ENCODE measurements at regions not wholly inside any gene's neighbourhood (a gene's known extent, or its start where the extent isn't known, plus 50 kb on each side); places are given as distances from the start of the nearest gene placed in this dataset.

- TF ChIP-seq TEAD4 (IDR thresholded peaks at IDR 0.05; ENCODE audit: low read depth, low read length): no peak
- TF ChIP-seq CEBPB (IDR thresholded peaks at IDR 0.05; ENCODE audit: low read depth, low read length): no peak
- TF ChIP-seq SIRT6 (IDR thresholded peaks at IDR 0.05; ENCODE audit: low read length): no peak
- no peak for TF ChIP-seq EGR1 (IDR thresholded peaks at IDR 0.05; ENCODE audit: borderline replicate concordance, low read depth, low read length)
- no peak for TF ChIP-seq NANOG (IDR thresholded peaks at IDR 0.05; ENCODE audit: insufficient read depth, low read depth, low read length, poor library complexity, severe bottlenecking)
- TF ChIP-seq YY1 (IDR thresholded peaks at IDR 0.05; ENCODE audit: low read depth, low read length): no peak
- no peak for TF ChIP-seq RBBP5 (IDR thresholded peaks at IDR 0.05; ENCODE audit: borderline replicate concordance, low read depth, low read length)
- no peak for TF ChIP-seq ZNF274 (IDR thresholded peaks at IDR 0.05; ENCODE audit: borderline replicate concordance, extremely low read depth, low read length)
- TF ChIP-seq SAP30 (IDR thresholded peaks at IDR 0.05; ENCODE audit: insufficient read depth, insufficient replicate concordance, low read length): no peak
- Histone ChIP-seq H4K91ac (replicated peaks; ENCODE audit: insufficient read length, low read length) (no peak overlapping the region), H4K20me1 (replicated peaks in 1 of 2; ENCODE audit: control insufficient read depth in 1 of 2, insufficient read depth in 2 of 2, low read length in 2 of 2) (no peaks in the 10 kb centered on the region), H2AFZ (ENCODE audit: low read length) (no peak overlapping the region), H3K23me2 (ENCODE audit: low read depth, low read length) (no peaks in the 10 kb centered on the region), H4K8ac (ENCODE audit: extremely low read depth, insufficient read depth, low read length) (no peak overlapping the region), H2BK20ac (ENCODE audit: low read length) (no peak overlapping the region), H3K79me1 (ENCODE audit: low read depth, low read length) (no peaks in the 10 kb centered on the region), H3K4me3 (ENCODE audit: extremely low read depth in 1 of 4, insufficient read depth in 2 of 4, low read depth in 3 of 4, low read length in 4 of 4) (no peak overlapping the region), H3K14ac (ENCODE audit: insufficient read length) (no peak overlapping the region), H3K18ac (ENCODE audit: extremely low read depth, low read length) (no peak overlapping the region), H2BK5ac (ENCODE audit: low read depth, low read length) (no peak overlapping the region), H3K9me3 (ENCODE audit: insufficient read depth in 2 of 2, low read depth in 1 of 2, low read length in 1 of 2) (peaks cover 16 to 18% of the 10 kb centered on the region in 2 experiments; a peak in 3 of 4 replicates), H4K5ac (ENCODE audit: insufficient read length, low read depth, low read length) (no peak overlapping the region), H3K4ac (replicated peaks; ENCODE audit: insufficient read length, low read depth, low read length) (no peak overlapping the region), H3K79me2 (ENCODE audit: control insufficient read depth in 1 of 2, insufficient read depth in 2 of 2, low read length in 2 of 2) (no peaks in the 10 kb centered on the region), H3K36me3 (ENCODE audit: control insufficient read depth in 2 of 4, insufficient read depth in 4 of 4, low read length in 3 of 4) (no peaks in the 10 kb centered on the region), H2BK15ac (ENCODE audit: low read length) (no peak overlapping the region), H3K23ac (ENCODE audit: insufficient read length) (no peak overlapping the region), H2BK120ac (replicated peaks; ENCODE audit: low read depth, low read length) (no peak overlapping the region), H3K27ac (ENCODE audit: low read depth, low read length) (no peak overlapping the region), H3K4me2 (ENCODE audit: insufficient read depth in 1 of 2, low read depth in 2 of 2, low read length in 2 of 2) (no peak overlapping the region), H3K56ac (replicated peaks; ENCODE audit: insufficient read length, low read depth, low read length) (no peak overlapping the region), H2AK5ac (ENCODE audit: low read depth, low read length) (no peak overlapping the region), H3K4me1 (replicated peaks in 1 of 4; ENCODE audit: control insufficient read depth in 3 of 4, insufficient read depth in 4 of 4, low read length in 3 of 4) (no peaks in the 10 kb centered on the region), H3K9ac (replicated peaks in 1 of 4; ENCODE audit: extremely low read depth in 1 of 4, low read depth in 3 of 4, low read length in 3 of 4) (no peak overlapping the region), H3K27me3 (replicated peaks in 1 of 4; ENCODE audit: control insufficient read depth in 3 of 4, extremely low read depth in 1 of 4, insufficient read depth in 3 of 4, low read length in 3 of 4) (no peaks in the 10 kb centered on the region; a peak in 1 of 7 replicates), H2BK12ac (ENCODE audit: low read depth, low read length) (no peak overlapping the region)
- DNase-seq (ENCODE audit: low read depth in 1 of 2, low spot score in 2 of 2) (no peak), FAIRE-seq (no peak)
- ChIA-PET POLR2A (ENCODE audit: partially characterized antibody) (no interaction called here), CTCF (ENCODE audit: partially characterized antibody) (no interaction called here)
- WGBS, 2 experiments (ENCODE audit: extremely low coverage in 1 of 2, insufficient coverage in 1 of 2, insufficient read length in 1 of 2, insufficient replicate concordance in 2 of 2, low coverage in 1 of 2, low lambda C conversion rate in 2 of 2, missing lambda C conversion rate in 1 of 2): 95% methylated on average over 18 of the region's 20 CpGs; no CpG with 5 or more reads in 1 of the 2 experiments
Measured at GRCh38 chr2:240346753-240347372, 88.6 kb upstream of the GPC1 start.

Measured in H1 (cell line).